GM19238 (cell line): ENCODE measurements at regions not wholly inside any gene's neighbourhood (a gene's known extent, or its start where the extent isn't known, plus 50 kb on each side); places are given as distances from the start of the nearest gene placed in this dataset.

ENCODE experiments used
- DNase-seq: peaks from one replicate; pipeline ENCODE4 v3.0.0; 2011; ENCODE audit warnings: low spot score; ENCODE audit not compliant: insufficient read length

DNA sequence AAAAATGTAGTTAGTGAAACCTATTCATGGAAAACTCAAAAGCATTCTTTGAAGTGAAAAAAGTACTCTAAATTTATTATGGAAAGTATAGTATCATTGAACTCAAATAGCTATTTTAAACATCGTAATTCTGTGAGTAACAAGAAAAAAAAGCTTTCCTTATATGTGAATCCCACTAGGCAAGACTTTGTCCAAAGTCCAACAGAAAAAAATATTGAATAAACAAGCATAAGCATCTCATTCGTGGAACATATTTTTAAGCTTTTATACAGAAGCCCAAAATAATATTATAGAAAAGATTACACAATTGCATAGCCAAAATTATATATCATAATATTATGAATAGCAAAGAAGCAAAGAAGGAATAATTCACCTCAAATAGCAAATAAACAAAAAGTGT, 79.4 kb upstream of the IFNE start:
- DNase-seq, result no peak

DNA sequence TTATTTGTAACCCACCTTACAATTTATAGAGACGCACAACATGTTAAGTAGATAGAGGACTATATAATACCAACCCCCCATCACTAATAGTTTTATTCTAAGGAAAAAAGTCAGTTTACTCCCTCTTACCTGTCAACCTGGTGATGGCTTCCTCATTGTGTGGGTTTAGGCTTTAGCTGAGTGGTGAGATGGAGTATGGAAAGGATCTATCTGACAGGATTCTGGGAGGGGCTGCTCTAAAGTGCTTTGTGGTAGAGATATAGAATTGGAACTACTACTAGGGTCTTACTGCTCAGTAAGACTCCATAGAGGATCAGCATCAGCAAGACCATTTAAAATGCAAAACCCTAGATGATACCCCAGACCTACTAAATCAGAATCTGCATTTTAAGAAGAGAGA, 82.1 kb upstream of the IFNE start:
- no peak for DNase-seq

DNA sequence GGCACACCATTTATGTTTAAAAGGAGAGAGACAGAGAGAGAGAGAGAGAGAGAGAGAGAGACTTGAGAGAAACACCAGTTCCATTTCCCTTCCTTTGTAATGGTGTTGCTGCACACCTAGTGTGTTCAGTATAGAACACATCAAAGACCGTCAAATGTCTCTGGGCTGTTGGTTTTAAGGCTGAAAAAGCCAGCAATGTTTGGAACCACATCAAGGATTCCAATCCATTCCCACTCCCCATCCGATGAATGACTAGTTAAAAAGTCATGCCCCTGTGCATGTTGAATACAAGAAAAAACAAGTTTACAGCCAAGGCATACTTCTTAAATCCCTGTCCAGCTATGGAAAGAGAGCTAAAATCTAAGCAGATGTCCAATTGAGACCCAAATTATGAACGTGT, 83.0 kb upstream of the IFNE start:
- no peak for DNase-seq

DNA sequence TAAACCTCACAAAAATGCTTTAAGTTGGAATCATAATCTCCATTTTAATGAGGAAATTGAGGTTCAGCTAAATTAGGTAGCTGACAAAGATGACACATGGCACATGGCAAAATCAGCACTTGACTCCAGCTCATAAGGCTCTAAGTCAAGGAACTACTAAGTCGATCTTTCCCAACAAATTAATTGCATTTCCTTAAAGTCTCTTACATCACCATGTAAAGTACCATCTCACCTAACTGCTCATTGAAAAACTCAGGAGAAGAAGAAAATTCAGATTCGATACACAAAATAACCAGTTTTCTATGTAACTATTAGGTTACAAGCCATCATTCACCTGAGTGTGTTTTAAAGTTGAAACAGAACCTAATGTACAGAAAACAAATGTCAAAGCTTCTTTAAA, 85.8 kb upstream of the IFNE start:
- DNase-seq, result no peak

DNA sequence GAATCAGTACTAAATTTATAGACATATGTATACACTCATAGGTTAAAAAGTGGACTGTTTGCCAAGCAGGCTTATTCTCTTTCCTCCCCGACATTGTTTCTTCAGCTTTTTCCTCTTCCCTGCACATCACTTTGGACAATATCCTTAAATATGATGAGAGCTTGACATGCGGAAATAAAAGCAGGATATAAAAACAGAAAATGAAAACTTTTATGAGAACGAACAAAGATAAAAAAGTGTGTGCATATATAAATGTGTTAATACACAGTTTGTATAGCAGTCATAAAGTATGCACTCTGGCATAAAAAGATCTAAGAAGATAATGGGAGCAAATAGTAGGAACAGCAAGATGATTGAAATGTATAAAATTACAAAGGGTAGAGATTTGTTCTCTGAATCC, 86.4 kb upstream of the IFNE start:
- DNase-seq, result no peak

DNA sequence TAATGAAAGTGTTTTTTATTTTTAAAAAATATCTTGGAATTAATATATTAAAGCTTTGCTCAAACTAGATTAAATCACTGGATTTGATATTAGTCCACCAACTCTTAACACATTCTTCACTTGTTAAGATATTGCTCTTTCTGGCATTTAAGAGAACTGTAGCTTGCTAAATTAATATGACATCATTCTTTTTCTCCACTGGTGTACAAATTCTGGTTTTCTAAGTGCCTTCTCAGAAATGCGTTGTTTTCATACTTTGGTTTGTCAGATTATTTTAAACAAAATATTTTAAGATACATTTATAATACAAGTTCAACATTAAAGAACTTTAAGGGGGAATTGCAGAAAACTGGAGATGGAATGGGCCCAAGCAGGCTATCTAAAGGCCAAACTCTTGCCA, 87.6 kb upstream of the IFNE start:
- no peak for DNase-seq

DNA sequence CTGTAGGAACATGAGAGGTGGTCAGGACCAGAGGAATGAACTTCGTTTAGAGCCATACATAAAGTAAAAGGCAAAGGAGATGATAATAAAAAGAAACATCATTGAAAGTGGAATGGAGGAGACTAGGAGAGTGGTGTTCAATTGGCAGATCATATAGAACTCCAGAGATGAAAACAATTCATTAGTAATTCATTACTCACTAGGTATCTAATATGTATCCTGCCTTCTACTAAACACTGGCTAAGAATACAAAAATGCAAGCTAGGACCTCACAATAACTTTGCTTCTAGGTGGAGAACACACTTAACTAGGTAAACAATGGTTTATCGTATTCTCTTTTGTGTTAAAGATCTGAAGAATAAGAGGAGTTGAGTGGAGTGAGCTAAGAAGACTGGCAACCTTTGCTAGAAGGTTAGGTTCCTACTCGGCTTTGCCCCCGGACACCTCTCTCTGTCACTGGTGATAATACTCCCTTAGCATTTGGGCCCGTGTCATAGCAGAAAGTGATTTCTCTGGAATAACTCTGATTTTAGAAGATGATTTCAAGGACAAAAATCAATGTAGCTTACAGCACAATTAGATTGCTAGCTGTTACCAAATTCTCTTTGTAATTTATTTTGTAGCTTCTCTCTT, 88.6 kb upstream of the IFNE start:
- no peak for DNase-seq

DNA sequence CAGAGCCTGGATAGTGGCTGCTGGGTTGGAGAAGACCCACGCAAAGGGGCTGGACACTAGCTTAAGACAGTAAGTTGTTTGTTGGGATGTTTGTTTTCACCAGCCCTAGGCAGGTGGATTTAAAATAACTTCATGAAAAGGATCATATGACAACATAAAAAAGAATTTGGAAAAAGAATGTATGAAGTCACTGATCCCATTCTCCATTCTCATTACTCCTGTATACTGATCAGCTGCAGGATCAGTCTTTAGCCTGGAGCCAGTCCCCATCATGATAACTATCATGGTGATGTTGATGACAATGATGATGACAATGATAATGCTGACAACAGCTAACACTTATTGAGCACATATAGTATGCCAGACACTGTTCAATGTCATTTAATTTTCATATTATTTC, 92.1 kb upstream of the IFNE start:
- no peak for DNase-seq

DNA sequence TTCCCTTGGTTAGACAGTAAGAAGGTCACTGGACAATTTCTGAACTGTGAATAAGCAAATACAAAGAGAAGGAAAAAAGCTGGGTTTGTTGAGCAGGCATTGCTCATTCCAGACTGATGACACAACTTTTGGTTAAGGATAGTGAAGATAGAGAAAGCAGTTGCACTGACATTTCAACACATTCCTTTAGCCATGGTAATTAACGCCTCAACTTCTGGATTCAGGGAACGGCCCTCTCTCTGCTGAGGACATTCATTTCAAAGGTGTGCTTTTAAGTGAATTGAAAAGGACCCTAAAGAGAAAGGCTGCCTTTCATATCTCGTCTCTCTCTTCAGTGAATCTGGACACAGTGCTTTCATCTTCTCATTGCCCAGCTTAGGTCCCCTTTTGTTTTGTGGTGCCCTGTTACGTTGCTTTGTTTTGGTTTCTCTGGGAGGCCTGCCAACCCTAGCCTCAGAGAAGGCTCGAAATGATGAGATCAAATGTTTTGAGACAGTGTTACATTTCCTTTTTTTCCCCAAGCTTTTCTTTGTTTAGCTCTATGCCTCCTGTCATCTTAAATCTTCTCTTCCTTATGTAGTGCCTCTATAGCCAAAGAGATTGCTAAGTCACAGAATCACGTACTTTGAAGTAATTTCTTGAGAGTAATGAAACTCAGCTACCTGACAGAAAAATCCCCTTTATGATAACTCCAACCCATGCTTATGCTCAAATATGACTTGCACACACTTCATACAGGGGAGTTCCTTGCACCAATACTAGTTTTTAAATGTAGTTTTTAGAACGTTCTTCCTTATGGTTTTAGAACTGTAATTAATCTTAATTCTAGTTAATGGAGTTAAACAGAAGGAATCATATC, 94.4 kb upstream of the IFNE start:
- DNase-seq, result no peak

DNA sequence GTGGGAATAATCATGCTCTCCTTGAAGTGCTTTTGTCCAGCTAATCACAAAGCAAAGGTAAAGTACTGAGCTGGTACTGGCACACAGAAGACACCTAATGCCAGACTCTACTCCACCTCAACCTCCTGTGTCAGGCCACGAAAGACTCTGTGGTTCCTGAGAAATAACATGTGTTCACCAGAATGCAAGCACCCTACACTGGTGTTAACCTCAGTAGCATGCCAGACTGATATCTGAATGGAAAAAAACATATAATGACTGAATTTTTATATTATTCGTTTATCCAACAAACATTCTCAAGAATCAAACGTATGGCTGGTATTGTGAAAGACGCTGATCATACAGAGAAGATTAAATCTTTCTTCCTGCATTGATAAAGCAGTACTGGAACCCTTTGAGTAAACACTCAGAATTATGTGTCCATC, 97.1 kb upstream of the IFNE start:
- DNase-seq, result no peak

DNA sequence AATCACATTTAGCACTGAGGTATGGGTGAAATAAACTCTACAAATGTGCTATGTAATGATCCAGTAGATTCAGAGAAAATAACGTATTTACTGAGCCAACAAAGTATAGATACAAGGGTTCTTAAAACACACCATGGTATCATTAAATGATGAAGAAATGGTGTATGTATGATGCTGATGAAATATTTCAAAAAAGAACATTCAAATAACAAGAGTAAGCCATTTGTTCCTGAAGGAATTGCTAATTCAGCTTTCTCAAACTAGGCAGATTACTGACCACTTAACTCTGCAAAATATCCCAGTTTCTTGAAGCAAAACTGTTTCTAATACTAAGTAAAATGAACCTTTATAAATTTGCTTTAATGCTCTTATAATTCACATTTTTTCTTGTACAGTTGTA, 97.6 kb upstream of the IFNE start:
- no peak for DNase-seq

DNA sequence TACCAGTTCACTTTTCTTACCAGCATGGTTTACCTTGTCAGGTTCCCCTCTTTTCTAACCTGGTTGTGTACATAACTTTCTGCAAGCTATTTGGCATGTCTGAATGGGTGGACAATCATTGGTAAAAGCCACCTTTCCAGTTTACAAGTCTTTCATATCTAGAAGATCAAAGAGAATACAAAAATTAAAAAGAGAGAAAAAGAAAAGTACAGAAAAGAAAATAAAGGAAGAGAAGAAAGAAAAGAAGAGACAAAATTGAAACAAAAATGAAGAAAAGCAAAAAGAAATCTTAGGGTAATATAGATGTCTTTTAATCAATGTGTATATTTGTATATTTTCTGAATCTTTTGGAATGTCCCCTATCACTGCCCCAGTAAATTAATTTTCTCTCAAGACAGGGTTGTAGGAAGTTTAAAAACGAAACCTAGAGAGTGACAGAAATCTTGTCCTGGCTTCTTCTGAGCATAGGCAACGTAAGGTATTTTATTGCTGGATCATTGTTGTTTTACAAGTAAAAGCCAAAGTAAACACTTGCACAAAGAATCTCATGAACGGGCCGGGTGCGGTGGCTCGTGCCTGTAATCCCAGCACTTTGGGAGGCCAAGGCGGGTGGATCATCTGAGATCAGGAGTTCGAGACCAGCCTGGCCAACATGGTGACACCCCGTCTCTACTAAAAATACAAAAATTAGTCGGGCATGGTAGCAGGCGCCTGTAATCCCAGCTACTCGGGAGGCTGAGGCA, 98.7 kb upstream of the IFNE start:
- DNase-seq, result no peak

DNA sequence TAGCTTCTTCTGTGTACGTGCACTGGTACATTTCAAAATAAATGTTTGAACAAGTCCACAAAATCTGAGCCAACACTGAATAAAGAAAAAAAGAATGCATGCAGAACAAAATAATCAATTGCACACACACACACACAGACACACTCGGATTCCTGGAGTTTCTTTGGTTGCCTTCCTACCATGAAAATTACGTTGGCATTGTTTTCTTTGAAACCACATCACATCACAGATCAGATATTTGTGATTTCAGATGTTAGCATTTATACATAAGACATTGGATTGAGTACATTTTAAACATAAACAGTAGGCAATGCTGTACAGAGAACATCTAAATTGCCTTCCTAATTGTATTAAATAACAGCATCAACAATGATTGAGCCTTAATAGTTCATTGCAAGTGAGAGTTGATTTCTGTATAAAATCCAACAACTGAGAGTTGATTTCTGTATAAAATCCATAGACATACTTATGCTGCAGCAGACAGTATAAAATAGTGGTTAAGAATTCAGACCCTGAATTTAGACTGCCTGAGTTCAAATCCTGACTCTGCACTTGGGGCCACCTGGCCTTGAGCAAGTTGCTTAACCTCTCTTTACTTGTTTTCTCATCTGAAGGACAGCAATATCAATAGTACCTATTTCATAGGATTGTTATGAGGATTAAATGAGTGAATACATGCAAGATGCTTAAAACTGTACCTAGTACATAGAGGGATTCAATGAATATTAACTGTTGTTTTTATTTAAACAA, 101.7 kb upstream of the IFNE start:
- no peak for DNase-seq

DNA sequence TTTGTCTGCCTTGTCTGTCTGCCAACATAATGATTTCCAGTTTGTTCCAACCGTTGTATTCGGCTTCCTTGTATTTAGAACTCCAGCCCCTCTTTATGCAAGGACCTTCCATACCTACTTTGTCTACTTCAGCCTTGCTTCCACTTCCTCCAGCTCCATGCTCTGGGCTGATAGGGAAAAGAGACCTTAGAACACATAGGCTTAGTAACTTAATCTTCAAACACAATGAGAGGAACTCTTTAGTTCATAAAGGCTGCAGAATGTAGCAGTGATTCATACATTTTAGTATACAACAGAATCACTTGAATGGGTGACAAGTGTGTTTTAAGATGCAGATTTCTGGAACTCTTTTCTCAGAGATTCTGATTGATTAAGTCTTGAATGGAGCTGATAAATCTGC, 102.8 kb upstream of the IFNE start:
- no peak for DNase-seq

DNA sequence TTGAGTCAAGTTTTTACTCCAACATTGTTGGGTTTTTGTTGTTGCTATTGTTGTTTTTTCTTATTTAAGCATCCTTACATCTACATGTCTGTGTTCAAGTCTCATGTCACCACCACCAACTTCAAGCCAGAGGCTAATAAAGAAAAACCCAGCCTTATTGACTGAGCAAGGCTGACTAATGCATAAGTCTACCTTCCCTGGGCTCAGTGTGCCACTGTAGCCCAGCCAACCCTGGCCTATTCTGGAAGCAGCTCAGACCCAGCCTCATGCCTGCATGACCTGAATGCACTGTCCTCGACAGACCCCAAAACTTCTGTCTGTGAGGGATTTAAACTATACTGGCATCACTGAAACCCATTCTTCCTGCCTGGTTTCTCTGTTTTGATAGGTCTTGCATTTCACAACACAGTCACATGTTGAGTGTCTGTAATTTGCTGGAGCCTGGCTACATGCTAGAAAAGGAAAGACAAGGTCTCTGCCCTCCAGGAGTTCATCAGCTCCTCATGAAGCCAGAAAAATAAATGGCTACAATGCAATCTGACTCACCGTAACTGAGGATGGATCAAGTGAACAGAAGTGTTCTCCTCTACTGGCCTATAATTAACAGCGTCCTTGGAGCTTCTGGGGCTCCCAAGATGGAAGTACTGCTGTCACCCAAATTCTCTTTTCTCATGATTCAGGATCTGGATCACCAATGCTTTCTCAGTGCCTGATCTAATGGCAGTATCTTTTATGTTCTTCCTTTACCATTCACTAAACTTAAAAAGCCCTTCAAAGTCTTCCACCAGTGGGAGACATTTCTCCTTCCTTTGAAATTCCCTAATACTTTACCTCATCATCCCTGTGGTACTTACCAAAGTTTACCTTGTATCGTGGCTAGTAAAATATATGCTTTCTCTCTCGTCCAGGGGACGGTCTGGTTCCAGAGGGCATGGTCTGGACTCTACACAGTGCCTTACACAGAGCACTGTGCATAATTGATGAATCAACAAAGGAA, 103.9 kb upstream of the IFNE start:
- no peak for DNase-seq

DNA sequence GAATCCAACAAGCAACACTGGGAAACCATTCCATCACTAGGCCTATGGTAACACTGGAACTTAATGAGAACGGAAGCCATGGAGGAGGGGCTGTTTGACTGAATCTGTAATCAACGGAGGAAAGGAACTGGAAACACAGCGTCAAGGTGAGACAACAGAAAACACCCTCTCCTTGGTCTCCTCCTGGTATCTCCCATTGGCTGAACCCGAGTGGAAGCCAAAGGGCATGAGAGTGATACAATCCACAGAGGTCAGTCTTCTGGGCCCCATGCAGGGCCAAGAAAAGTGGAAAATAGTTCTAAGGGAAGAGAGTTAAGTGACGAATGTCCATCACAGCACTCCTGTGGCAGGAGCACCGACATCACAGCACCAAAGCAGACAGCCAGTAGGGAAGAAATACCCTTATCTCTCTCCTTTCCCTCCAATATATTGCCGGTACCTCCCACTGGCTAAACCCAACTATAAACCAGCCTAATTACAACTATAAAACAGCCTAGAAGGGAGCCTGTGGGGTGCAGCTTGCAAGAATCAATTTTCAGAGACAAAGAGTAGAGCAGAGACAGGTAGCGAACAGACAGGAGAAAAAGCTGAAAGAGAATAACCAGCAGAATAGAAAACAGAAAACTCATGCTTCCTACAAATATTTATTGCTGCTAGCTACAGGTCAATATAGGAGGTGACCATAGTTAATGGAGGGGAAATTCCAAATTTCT, 107.4 kb upstream of the IFNE start:
- DNase-seq, result no peak

DNA sequence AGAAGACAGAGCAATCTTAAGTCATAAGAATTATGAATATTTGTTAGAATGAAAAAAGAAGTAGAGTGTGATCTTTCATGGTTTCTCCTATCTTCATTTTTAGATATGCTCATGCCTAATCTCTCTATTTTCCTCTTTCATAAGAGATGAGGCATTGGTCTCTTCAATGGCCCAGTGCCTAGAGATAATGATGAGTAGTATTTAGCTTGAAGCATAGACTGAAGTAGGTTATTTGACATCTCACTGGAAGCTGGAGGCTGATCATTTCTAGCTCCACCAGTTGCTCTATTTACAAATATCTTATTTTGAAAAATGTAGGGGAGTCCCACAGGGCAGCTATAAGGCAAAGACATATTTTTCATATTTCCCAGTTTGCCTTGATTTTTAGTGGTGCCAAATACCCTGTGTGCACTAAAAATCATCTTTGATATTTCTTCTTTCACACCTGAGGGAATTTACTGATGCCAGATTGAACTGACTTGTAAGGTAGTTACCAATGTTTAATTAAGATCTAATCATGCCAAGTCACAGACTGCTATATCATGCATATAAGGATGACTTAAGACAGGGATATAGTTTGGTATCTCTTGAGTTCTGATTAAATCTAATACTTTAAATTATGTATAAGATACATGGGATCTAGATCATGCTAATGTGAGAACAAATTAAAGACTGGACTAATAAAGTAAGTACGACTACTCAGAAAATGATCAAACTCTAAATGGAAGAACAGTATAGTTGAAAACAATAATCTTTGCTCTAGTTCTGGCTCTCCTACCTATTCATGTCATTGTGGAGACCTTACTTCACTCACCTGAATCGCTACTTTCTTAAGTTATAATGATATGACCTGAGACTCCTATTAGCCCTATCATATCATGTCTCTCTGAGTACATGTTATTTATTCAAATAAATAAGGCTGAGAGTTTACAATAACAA, 108.2 kb upstream of the IFNE start:
- no peak for DNase-seq

DNA sequence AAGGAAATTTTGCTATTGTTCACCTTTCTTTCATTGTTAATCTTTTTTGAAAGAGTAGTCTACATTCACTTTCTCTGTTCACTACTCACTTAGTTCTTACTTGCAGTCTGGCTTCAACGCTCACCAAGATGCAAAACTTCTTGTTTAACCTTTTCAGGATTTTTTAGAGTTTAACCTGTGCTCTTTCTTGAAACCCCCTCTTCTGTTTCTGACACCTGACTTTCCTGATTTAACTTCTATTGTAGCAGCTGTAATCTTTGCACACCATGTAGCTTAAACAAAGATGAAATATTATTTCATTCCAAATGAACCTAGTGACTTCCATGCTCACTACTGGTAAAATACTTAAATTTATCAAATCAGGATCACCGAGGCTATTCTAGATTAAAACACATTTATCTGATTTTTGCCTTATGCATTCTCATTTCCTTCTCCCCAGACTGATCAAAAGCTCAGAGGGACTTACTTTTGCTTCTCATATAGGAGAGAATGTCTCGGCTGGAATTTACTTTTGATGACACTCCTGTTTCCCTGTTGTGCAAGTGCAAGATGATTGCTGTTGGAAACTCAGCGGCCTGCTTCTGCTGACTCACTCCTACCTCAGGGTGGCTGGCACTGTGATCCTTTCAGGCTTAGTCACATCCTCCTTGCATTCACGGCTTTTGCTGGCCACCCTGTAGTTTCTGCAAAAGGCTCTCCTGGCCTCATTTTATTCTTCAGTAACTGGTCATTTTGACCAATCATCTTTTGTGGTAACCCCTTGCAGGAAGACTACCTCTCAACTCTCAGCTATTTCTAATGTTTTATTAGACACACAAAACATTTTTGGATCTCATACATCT, 109.3 kb upstream of the IFNE start:
- no peak for DNase-seq
